Skeletal muscle cell (primary cell): ENCODE measurements at regions not wholly inside any gene's neighbourhood (a gene's known extent, or its start where the extent isn't known, plus 50 kb on each side); places are given as distances from the start of the nearest gene placed in this dataset.

Experiments used
- DNase-seq: peaks from one replicate; pipeline ENCODE4 v3.0.0-alpha.2; 2010; ENCODE audit warnings: low read depth
- H3K4me3 ChIP-seq: 2 replicates; pipeline ENCODE4 v1.5.1; 2011; ENCODE audit warnings: low read depth, mild to moderate bottlenecking, control low read depth, low read length, moderate library complexity

DNA sequence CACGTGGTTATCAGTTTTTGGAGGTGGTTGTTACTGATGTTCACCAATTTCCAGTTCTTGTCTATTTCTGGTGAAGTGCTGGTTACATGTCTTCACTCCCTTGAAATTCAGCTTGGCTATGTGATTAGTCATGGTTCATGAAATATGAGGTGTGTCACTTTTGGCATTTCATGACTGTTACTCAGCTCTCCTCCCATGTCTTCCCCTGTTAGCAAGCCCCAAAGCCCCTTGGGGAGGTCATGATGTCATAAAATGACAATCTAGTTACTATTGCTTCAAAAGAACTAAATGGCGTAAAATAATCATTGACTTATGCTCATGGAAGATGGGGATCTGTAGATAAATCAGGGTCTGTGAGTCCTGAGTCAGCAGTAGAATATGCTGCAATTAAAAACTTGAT lies 425.1 kb downstream of the SETD4 start:
- H3K4me3 ChIP-seq = no peak overlapping the region
- peak; percentile 94 for DNase-seq

DNA sequence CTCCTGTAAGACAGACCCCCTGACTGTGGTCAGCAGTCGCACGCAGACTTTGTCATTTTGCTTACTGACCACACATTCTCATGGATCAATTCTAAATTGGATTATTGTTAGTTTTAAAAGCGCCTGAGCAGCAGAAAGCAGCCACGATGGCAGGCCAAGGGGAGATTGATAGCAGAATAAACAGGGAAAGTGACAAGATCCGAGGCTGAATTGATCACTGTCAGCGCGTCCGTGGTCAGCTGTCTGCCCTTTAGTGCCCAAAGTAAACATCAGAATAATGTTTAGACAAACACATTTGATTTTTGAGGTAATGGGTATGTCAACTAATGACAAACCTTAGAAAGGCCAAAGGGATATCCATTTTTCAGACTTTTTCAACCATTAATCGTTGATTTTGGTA lies 426.8 kb downstream of the SETD4 start:
- H3K4me3 ChIP-seq = no peak overlapping the region
- DNase-seq = no peak

DNA sequence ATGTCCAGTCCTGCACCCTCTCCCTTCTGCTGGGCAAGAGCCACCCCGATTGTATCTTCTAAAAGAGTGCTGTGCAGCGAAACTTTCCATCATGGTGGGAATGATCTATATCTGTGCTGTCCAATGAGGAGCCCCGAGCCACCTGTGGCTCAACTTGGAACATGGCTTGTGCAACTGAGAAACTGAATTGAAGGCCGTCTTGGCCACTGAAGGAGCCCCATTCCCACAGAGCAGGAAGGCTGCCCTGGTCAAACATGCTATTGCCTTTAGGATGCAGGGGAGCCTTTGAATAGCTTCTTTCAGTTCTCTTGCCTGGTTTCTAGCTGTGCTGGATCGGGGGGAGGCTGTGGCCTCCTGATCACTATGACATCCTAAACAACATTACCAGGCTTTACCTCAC lies 427.6 kb downstream of the SETD4 start:
- DNase-seq = no peak
- no peak overlapping the region for H3K4me3 ChIP-seq

DNA sequence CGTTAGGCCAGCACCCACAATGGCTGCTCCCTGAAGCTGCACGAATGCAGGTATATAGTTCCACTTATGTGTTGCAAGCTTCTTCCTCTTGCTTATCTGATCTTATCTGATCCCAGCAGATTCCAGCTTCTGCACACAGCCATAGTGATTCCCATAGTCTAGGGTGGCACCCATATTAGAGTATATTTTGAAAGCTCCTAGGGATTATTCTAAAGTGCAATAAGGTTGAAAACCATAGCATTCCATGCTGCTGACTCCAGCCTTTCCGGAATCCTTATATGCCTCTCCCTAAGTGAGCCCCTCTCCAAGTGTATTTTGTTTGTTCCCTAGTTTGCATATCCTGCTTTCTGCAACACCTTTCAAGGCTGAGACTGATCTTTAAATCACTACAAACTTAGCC lies 432.0 kb downstream of the SETD4 start:
- H3K4me3 ChIP-seq = no peak overlapping the region
- DNase-seq = no peak

DNA sequence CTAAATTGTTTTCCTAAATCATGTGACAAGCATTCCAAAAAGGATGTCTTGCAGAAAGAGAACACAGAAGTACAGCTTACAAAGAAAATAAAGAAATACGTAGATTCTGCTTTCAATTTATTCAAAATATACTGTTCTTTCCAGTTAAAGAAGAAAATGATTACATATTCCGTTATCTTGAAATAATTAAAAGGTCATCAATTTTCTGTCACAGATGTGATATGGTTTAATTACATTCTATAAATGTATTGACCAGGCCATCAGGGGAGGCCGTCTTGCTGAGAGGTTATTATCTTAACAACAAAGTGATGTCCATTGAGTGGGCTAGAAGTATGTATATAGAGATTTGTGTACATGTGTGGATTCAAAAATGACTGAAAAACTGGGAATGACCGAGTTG lies 432.9 kb downstream of the SETD4 start:
- no peak overlapping the region for H3K4me3 ChIP-seq

DNA sequence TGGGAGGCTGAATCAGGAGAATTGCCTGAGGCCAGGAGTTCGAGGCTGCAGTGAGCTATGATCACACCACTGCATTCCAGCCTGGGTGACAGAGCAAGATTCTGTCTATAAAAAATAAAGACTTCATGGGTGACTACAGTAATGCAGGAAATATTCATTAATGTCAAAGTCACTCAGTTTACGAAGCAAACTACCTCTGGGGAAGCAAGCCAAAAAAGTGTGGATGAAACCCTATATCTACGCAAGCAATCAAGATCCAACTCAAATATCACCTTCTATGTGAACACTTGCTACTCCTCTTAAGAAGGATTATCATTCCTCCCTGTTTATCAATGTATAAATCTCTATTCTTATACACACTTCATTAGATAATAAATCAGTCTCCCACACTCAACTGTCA lies 434.8 kb downstream of the SETD4 start:
- DNase-seq = no peak
- no peak overlapping the region for H3K4me3 ChIP-seq

More for the DNA sequence above, 432.9 kb downstream of the SETD4 start:
- DNase-seq = no peak

DNA sequence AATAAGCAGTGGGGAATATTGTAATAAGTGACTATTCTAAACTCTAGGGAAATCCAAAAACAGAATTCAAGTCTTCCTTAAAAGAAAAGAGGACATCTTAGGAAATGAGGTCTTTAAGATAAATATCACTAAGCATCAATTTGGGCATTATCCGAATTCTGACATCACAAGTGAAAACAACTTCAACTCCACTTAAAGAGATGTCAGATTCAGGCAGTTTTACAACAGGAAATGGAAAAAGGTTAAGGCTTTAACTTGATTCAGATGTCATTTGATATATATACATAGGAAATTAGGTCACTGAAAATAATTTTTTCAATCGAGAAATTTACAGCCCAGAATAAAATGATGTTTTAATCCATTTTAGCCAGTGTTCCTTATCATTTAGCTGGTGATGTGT lies 435.4 kb downstream of the SETD4 start:
- H3K4me3 ChIP-seq = no peak overlapping the region

DNA sequence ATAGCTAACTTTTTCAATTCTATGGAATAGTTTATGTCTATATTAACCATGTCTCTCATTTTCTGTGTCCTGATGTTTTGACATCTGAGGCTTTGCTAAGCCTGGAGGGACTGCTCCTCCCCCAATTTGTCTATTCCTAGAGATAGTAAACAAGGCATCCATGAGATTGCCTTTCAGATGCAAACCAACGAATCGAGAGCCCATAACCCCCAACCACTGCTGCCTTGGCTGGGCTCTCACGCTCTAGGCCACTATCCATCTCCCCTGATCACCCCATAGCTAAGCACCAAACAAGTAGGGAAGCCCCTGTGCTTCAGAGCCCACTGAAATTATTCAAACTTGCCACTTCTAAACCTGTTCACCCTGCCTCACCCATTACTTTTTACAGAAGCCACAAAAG lies 437.7 kb downstream of the SETD4 start:
- H3K4me3 ChIP-seq = no peak overlapping the region
- no peak for DNase-seq

More for the DNA sequence above, 435.4 kb downstream of the SETD4 start:
- DNase-seq = no peak

DNA sequence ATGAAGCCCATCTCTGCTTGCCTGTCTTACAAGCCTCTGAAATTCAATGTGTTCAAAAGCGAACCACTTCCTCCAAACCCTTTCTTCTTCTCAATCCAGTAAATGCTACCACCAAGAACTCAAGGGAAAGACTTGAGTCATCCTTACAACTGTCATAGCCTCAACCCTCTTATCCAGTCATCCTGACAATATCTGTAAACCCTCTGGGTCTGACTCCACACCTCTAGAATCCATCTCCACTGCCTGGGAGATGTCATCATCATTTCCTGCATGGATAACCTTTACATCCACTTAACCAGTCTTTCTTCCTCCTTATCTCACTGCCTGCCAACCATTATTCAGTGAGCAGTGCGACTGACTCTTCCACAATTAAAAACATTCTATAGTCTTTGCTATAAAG lies 441.1 kb downstream of the SETD4 start:
- no peak overlapping the region for H3K4me3 ChIP-seq
- DNase-seq = peak; percentile 63

DNA sequence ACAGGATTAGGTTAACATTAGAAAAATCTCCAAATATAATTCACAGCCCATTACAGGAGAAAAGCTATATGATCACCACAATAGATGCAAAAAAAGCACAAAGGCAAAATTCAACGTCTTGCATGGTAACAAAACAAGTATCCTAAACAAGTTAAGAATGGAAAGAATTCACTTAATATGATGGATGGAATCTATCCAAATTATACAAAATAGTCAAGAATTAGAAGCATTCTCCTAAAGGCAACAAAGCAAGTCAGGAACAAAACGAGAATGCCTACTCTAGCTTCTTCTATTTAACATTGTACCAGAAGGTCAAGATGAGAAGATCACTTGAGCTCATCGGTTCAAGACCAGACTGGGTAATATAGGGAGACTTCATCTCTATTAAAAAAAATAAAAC lies 442.8 kb downstream of the SETD4 start:
- no peak overlapping the region for H3K4me3 ChIP-seq
- no peak for DNase-seq

DNA sequence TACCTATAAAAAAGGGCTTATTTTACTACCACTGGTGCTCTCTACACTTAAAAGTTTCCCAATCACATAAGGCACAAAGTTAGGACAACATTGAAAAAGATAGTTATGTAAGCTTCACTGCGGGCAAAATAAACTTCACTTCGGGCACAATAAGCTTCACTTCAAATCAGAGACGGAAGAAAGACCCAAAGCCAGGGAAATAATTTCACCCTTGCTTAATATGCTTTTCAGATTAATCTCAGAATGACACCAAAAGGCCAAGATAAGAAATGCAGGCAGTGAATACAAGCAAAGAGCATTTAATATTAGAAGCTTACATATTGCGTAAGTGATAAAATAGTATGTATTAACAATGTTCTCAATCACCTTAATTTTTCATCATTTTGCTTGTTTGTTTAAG lies 444.2 kb downstream of the SETD4 start:
- DNase-seq = no peak
- H3K4me3 ChIP-seq = no peak overlapping the region

DNA sequence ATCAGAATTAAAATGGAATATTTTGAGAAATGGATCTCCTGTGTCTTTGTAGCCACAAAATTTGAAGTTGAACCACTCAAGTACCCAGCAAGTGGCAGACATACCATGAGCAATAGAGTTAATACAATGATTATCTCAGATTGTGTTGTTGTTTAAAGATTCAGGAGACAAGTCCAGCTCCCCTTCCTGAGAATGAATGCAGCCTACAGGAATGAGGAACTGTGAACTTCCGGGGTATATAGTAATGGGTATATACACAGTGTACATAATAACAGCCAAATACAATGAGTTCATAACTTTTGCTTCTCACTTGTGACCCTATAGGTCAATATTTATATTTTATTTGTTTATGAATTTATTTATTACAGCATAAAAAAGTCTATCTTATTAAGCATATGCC lies 445.0 kb downstream of the SETD4 start:
- no peak for DNase-seq
- no peak overlapping the region for H3K4me3 ChIP-seq

DNA sequence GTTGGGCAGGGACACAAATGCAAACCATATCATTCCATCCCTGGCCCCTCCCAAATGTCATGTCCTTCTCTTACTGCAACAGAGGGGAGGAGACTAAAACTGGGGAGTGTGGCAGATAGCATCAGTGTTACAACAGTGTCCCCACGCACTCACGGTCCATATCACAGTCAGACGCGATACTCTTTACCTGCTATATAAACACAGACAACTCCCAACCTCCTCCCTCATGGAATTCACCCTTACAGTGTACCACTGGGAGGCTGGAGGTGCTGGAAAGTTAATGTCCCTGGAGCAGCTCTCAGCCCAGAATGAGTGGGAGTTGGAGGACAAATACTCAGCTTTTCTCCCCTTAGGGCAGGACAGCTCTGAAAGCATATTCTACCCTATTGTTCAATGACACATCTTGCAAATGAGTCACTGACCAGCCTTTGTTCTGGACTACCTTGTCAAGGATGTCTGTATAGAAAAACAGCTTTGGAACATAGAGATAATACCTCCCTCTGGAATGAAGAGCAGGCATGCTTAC lies 445.9 kb downstream of the SETD4 start:
- no peak for DNase-seq
- no peak overlapping the region for H3K4me3 ChIP-seq

DNA sequence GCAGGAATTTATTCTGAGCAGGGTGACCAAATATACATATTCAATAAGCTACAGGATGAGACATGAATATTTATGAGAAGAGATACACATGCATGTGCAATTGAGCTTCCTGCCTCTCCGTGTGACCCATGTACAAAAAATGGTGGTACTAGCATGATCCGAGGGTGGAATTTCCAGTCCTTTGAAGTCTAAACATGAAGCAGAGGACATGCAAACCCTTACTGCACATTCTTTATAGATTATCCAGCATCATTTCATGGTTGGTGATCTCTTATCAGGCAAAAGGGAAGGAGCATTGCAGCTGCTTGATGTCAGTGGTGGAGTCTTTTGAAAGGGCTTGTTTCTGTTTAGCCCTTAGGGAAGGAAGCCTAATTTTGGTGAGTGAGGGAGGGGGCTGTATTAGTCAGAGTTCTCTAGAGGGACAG lies 448.6 kb downstream of the SETD4 start:
- no peak overlapping the region for H3K4me3 ChIP-seq

DNA sequence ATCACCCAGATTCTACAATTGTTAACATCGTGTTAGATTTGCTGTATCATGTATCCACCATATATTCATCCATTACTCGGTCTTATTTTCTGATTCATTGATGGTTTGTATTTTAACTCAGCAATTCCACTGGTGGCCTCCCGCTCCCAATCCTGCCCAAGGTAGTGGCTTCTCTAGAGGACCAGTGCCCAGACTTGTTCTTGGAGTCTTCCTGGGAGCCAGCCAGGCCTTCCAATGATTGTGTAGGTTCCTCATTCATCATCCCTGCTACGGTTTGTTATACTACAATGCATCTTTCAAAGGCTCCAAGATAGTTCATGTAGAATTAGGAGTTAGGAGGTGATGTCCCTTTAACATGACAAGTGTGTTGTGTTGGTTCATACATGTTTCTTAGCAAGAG lies 451.1 kb downstream of the SETD4 start:
- DNase-seq = no peak
- no peak overlapping the region for H3K4me3 ChIP-seq

More for the DNA sequence above, 448.6 kb downstream of the SETD4 start:
- no peak for DNase-seq

DNA sequence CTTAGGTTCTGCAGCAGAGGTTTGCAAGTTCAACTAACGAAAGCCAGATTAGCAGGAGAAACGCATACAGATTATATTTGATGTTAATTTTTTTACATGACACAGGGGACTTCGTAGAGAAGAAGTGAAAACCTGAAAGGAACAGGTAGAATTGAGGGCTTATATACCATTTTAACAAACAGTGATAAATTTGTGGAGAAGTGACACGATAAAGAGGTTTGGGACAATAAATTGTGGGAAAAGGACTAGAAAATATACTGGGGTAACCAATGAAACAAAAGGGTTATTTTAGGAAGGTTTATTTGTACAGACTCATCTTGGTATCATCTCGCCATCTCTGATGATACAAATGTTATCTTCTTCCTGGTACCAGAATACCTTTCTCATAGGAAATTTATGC lies 452.9 kb downstream of the SETD4 start:
- DNase-seq = no peak
- no peak overlapping the region for H3K4me3 ChIP-seq

DNA sequence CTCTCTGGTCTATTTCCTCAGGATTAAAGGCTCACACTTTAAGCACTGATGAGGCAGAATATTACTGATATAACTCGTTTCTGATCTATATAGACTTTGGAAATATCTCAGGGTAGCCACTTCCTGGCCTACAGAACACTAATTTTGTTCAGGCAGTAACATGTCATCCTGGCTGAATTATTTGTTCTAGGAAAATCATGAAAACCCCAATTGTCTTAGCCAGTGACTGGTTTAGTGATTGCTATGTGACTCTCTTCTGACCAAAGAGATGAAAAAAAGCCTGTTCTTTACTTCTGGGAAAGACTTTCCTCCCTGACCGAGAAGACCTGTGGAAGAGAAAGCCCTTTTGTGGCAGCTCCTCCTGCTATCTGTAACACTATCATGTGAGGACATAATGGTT lies 453.7 kb downstream of the SETD4 start:
- no peak for DNase-seq
- H3K4me3 ChIP-seq = no peak overlapping the region

DNA sequence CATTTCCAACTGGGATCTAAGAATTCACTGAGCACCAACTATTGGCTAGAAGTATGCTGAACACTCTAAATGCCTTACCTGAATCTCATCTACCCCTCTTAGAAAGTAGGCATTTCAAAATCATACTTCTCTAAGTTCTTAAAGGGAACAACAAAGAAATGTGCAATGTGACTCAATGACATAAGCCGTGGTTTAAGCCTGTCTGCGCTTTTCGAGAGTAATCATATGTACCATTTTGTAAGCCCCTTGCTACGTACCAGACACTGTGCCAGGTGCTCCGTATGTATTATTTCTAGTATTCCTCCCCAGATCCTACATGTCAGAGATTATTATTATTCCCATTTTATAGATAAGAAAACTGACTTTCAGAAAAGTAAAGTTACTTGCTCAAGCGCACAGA lies 454.2 kb downstream of the SETD4 start:
- no peak for DNase-seq
- H3K4me3 ChIP-seq = no peak overlapping the region

DNA sequence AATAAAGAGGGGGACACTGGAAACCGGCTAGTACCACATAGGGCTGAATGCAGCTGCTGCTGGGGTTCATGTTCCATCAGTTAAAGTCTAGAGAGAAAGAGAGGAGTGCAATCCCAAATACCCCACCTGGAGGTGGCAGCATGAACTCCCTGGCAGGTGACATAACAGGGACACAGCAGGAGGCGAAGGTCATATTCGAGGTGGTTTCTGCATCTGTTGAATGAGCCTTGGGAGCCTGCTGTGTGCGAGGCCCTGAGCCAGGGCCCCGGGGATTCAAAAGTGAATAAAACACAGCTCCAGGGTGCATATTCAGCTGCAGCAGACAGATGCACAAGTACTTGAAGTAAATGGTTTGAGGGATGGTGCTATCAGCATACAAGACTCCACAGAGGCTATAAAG lies 456.8 kb downstream of the SETD4 start:
- DNase-seq = no peak
- H3K4me3 ChIP-seq = no peak overlapping the region

DNA sequence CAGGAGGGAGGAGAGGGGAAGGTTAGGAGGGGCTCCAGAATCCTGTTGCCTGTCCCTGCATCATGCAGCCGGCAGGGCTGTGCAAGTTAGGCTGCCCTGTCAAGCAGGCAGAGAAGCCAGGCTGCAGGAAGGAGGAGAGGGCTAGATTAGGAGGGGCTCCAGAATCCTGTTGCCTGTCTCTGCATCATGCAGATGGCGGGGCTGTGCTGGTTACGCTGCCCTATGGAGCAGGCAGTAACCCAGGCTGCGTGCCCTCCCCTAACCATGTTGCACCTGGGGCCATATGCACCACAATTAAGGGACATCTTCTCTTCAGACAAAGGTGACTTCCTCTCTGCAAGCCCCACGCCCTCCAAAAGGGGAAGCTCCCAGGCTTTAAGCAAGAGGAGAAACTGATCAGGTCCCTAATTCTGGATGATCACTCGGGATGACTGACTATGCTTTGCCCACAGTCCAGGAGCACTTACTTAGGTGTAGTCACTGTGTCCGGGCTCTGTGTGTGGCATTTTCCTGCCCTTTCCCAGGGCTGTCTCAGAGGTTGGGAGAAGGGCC lies 457.4 kb downstream of the SETD4 start:
- H3K4me3 ChIP-seq = no peak overlapping the region
- no peak for DNase-seq

DNA sequence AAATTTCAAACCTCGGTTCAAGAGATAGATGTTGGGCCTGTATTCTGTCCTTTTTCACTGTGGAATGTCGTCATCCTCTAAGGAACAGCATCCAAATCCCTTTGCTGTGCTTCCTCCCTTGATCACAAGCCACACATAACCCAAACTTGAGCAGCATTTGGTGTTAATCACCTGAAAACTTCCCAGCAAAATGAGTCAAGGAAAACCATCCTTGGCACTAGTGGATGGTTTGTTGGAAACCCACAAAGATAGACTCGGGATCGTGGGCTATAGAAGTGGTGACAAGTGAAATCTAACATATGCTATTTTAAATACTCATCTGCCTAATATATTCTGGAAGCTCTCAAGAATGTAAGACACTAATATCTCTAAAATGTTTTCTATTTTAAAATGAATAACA lies 459.1 kb downstream of the SETD4 start:
- no peak for DNase-seq
- no peak overlapping the region for H3K4me3 ChIP-seq

DNA sequence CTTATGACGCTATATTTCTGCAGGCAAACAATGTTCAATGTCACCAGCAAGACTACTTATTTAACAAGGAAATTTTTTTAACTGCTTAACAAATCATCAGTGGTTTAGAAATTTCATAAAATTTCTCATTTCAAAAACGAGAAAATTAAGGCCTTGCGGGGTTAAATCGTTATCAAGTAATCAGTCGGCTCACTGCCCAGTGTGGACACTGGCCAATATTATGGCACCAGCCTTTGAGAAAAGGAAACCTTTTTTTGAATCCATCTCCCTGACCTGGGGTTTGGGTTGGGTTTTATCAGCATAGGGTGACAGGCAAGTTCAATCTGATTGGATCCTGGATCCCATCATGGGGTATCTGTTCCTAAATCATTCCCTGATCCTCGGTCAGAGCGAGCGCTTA lies 461.2 kb downstream of the SETD4 start:
- no peak for DNase-seq
- H3K4me3 ChIP-seq = no peak overlapping the region
